HepG2 (cell line): ENCODE measurements at regions not wholly inside any gene's neighbourhood (a gene's known extent, or its start where the extent isn't known, plus 50 kb on each side); places are given as distances from the start of the nearest gene placed in this dataset.

Experiments
- AKAP8 ChIP-seq: sonication (generic); formaldehyde crosslinking; IDR thresholded peaks from 2 replicates; pipeline ENCODE4 v1.5.1; 2020; ENCODE audit warnings: mild to moderate bottlenecking, missing genetic modification reagents
- ARID3A ChIP-seq: IDR thresholded peaks from 2 replicates; pipeline ENCODE4 v1.6.1; 2012; ENCODE audit warnings: low read depth, low read length, improper control_type of control experiment
- ATF6 ChIP-seq: sonication (generic); formaldehyde crosslinking; conservative IDR thresholded peaks from 2 replicates; pipeline ENCODE4 v1.4.0; 2020; ENCODE audit warnings: missing genetic modification reagents
- BCL3 ChIP-seq: sonication (generic); formaldehyde crosslinking; IDR thresholded peaks from 2 replicates; pipeline ENCODE4 v1.5.1; 2020; ENCODE audit warnings: mild to moderate bottlenecking, missing genetic modification reagents, moderate library complexity
- CEBPG ChIP-seq: IDR thresholded peaks from 2 replicates; pipeline ENCODE4 v1.6.1; 2016
- GATAD1 ChIP-seq: IDR thresholded peaks from 2 replicates; pipeline ENCODE4 v1.6.1; 2016; ENCODE audit warnings: missing genetic modification reagents, missing compliant biosample characterization
- GMEB2 ChIP-seq: IDR thresholded peaks from 2 replicates; pipeline ENCODE4 v1.6.1; 2016; ENCODE audit warnings: missing biosample characterization, missing genetic modification reagents, low read depth
- KDM5B ChIP-seq: sonication (generic); formaldehyde crosslinking; IDR thresholded peaks from 2 replicates; pipeline ENCODE4 v1.4.0; 2020; ENCODE audit warnings: missing genetic modification reagents, mild to moderate bottlenecking, borderline replicate concordance
- MAFG ChIP-seq: sonication (generic); formaldehyde crosslinking; IDR thresholded peaks from 2 replicates; pipeline ENCODE4 v1.5.1; 2020; ENCODE audit warnings: mild to moderate bottlenecking, missing genetic modification reagents
- TSC22D2 ChIP-seq: sonication (generic); formaldehyde crosslinking; IDR thresholded peaks from 2 replicates; pipeline ENCODE4 v1.5.1; 2020; ENCODE audit warnings: missing genetic modification reagents, mild to moderate bottlenecking, borderline replicate concordance
- U2AF2 ChIP-seq: fragments of 200-400 bp; formaldehyde crosslinking; IDR thresholded peaks from 2 replicates; pipeline ENCODE4 v1.6.1; 2017; ENCODE audit warnings: low read depth, mild to moderate bottlenecking, low read length
- YY1 ChIP-seq: IDR thresholded peaks from 2 replicates; pipeline ENCODE4 v1.6.1; 2011; ENCODE audit warnings: low read length, low read depth, moderate library complexity, mild to moderate bottlenecking; ENCODE audit not compliant: insufficient read depth, insufficient replicate concordance
- ZEB1 ChIP-seq: IDR thresholded peaks from 2 replicates; pipeline ENCODE4 v1.6.1; 2012; ENCODE audit warnings: mild to moderate bottlenecking, low read depth, inconsistent platforms; ENCODE audit not compliant: insufficient replicate concordance
- ZFAT ChIP-seq: sonication (generic); formaldehyde crosslinking; conservative IDR thresholded peaks from 2 replicates; pipeline ENCODE4 v1.8.1; 2023; ENCODE audit warnings: missing genetic modification reagents, inconsistent platforms
- ZHX1 ChIP-seq: sonication (generic); formaldehyde crosslinking; IDR thresholded peaks from 2 replicates; pipeline ENCODE4 v1.8.1; 2022; ENCODE audit warnings: low read depth, mild to moderate bottlenecking, missing genetic modification reagents
- ZNF18 ChIP-seq: sonication (generic); formaldehyde crosslinking; IDR thresholded peaks from 2 replicates; pipeline ENCODE4 v1.8.0; 2022; ENCODE audit warnings: mild to moderate bottlenecking, missing genetic modification reagents; ENCODE audit not compliant: insufficient replicate concordance
- ZNF337 ChIP-seq: sonication (generic); formaldehyde crosslinking; IDR thresholded peaks from 2 replicates; pipeline ENCODE4 v1.5.1; 2020; ENCODE audit warnings: missing genetic modification reagents, low read depth, mild to moderate bottlenecking, borderline replicate concordance
- ZNF557 ChIP-seq: sonication (generic); formaldehyde crosslinking; IDR thresholded peaks from 2 replicates; pipeline ENCODE4 v1.4.0; 2020; ENCODE audit warnings: missing genetic modification reagents
- ZNF883 ChIP-seq: sonication (generic); formaldehyde crosslinking; IDR thresholded peaks from 2 replicates; pipeline ENCODE4 v1.5.1; 2020; ENCODE audit warnings: mild to moderate bottlenecking, missing genetic modification reagents; ENCODE audit errors: not compliant biosample characterization

- no peak; the same call in 1 of the 2 replicates for TF ChIP-seq BCL3 (CRISPR knock-in tag)
- no peak for TF ChIP-seq YY1
- no peak for TF ChIP-seq ZFAT (CRISPR knock-in tag)
- no peak for TF ChIP-seq U2AF2
- TF ChIP-seq ZNF557: peak; percentile 82; the same call in 1 of the 2 replicates
- peak; percentile 66 for TF ChIP-seq ARID3A
- TF ChIP-seq ZNF337 (CRISPR knock-in tag): no peak
- TF ChIP-seq CEBPG (CRISPR knock-in tag): peak; percentile 46
- no peak for TF ChIP-seq ATF6 (CRISPR knock-in tag)
- no peak for TF ChIP-seq MAFG (CRISPR knock-in tag)
- TF ChIP-seq ZNF883 (CRISPR knock-in tag): no peak
- no peak for TF ChIP-seq ZEB1
- TF ChIP-seq TSC22D2: peak; percentile 65; the same call in 1 of the 2 replicates
- TF ChIP-seq AKAP8 (CRISPR knock-in tag): no peak
- TF ChIP-seq ZHX1 (CRISPR knock-in tag): no peak
- no peak for TF ChIP-seq ZNF18 (CRISPR knock-in tag)
- TF ChIP-seq GMEB2 (CRISPR knock-in tag): 0 out of 2 replicates have a peak, but pooled peaks have one; percentile 16
- TF ChIP-seq GATAD1: peak; percentile 45; the same call in 1 of the 2 replicates
- TF ChIP-seq KDM5B (CRISPR knock-in tag): peak; percentile 76; the same call in 1 of the 2 replicates
Measured at GRCh38 chr6:137724018-137724403, 143.0 kb upstream of the TNFAIP3 start (continued).
